Suprapubic skin (tissue), 4 donors: ENCODE measurements at regions not wholly inside any gene's neighbourhood (a gene's known extent, or its start where the extent isn't known, plus 50 kb on each side); places are given as distances from the start of the nearest gene placed in this dataset.

Experiments
- DNase-seq, 2 donors: peaks; one replicate each; pipeline ENCODE4 v3.0.0-alpha.2; 2019; ENCODE audit warnings: low spot score in 2 of 2
- H3K27ac ChIP-seq: fragments of 200-600 bp; sonication (generic); one replicate; pipeline ENCODE4 v1.5.1; 2019
- H3K27me3 ChIP-seq: fragments of 200-600 bp; sonication (generic); one replicate; pipeline ENCODE4 v1.5.1; 2019
- H3K36me3 ChIP-seq: fragments of 200-600 bp; sonication (generic); one replicate; pipeline ENCODE4 v1.5.1; 2019
- H3K4me1 ChIP-seq: fragments of 200-600 bp; sonication (generic); one replicate; pipeline ENCODE4 v1.5.1; 2019
- H3K4me3 ChIP-seq: fragments of 200-600 bp; sonication (generic); one replicate; pipeline ENCODE4 v1.5.1; 2019; ENCODE audit warnings: mild to moderate bottlenecking
- H3K9me3 ChIP-seq: fragments of 200-600 bp; sonication (generic); one replicate; pipeline ENCODE4 v1.5.1; 2019
- EP300 ChIP-seq: sonication (generic); formaldehyde crosslinking; IDR thresholded peaks from one replicate; pipeline ENCODE4 v1.6.1; 2017; ENCODE audit warnings: antibody characterized with exemption
- POLR2A ChIP-seq, 2 donors: fragments of 450-650 bp; IDR thresholded peaks; one replicate each; pipeline ENCODE4 v1.6.1; 2017; ENCODE audit warnings: antibody characterized with exemption in 2 of 2, mild to moderate bottlenecking in 2 of 2, moderate library complexity in 2 of 2
- POLR2AphosphoS5 ChIP-seq, 3 donors: sonication (generic); formaldehyde crosslinking; IDR thresholded peaks; one replicate each; pipeline ENCODE4 v1.6.1; 2017; ENCODE audit warnings: antibody characterized with exemption in 3 of 3
- WGBS: methylation state at CpG from one replicate; pipeline ENCODE4 v1.1.5; 2018; 5-methylcytosine and 5-hydroxymethylcytosine counted together
- TF ChIP-seq, protein P1 (sequence below), 2 donors: fragments of 200-600 bp in 1 of 2; fragments of 450-650 bp in 1 of 2; sonication (generic) in 1 of 2; IDR thresholded peaks; one replicate each; pipeline ENCODE4 v1.5.1; 2016 to 2019; ENCODE audit warnings: antibody characterized with exemption in 2 of 2, mild to moderate bottlenecking in 1 of 2, moderate library complexity in 1 of 2

DNA sequence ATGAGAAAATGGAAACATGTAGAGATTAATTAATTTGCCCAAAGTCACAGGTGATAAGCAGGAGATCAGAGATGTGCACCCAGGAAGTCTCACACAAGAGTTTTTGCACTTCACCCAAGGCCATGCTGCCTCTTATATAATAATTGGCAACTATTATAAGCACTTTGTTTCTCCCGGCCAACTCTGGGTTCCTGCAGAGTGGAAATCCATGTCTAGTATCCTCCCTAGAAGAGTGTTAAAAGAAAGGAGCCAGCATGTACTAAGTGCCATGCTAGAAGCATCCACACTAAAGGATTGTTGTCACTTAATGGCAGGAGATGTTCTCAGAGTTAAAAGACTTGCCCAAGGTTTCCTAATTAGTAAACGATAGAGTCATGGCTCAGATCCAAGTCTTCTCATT is 470.3 kb downstream of the OMA1 start:
- no peak overlapping the region for H3K4me3 ChIP-seq
- no peak for DNase-seq
- H3K27ac ChIP-seq, result no peak overlapping the region
- H3K9me3 ChIP-seq, result no peaks in the 10 kb centered on the region
- no peaks in the 10 kb centered on the region for H3K36me3 ChIP-seq
- no peaks in the 10 kb centered on the region for H3K4me1 ChIP-seq
- no peak for TF ChIP-seq EP300
- TF ChIP-seq, protein P1, sequence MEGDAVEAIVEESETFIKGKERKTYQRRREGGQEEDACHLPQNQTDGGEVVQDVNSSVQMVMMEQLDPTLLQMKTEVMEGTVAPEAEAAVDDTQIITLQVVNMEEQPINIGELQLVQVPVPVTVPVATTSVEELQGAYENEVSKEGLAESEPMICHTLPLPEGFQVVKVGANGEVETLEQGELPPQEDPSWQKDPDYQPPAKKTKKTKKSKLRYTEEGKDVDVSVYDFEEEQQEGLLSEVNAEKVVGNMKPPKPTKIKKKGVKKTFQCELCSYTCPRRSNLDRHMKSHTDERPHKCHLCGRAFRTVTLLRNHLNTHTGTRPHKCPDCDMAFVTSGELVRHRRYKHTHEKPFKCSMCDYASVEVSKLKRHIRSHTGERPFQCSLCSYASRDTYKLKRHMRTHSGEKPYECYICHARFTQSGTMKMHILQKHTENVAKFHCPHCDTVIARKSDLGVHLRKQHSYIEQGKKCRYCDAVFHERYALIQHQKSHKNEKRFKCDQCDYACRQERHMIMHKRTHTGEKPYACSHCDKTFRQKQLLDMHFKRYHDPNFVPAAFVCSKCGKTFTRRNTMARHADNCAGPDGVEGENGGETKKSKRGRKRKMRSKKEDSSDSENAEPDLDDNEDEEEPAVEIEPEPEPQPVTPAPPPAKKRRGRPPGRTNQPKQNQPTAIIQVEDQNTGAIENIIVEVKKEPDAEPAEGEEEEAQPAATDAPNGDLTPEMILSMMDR (IDR thresholded peaks at IDR 0.05), result no peak
- no peak for TF ChIP-seq POLR2A (IDR thresholded peaks at IDR 0.05)
- TF ChIP-seq POLR2AphosphoS5 (IDR thresholded peaks at IDR 0.05), result no peak
- no peaks in the 10 kb centered on the region for H3K27me3 ChIP-seq
- 35% methylated on average over 2 of the region's 2 CpGs for WGBS

DNA sequence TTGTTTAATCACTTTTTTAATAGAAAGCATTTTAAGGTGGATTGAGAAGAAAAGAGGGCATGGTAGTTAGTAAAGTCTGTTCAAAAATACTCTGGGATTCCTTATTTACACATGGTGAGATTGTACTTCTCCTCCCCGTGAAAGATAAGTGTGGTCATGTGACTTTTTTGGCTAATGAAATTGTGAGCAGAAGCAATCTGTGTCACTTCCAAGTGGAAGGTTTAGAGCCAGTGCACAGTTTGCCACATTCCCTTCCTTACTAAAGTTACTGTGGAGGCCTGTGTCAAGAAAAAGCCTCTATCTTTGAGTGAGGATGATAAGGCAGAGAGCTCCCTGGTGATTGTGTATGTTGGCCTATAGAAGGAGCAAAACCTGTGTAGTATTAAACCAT is 471.3 kb downstream of the OMA1 start:
- Histone ChIP-seq H3K4me1 (no peaks in the 10 kb centered on the region), H3K27ac (no peak overlapping the region), H3K9me3 (no peaks in the 10 kb centered on the region), H3K4me3 (no peak overlapping the region), H3K36me3 (no peaks in the 10 kb centered on the region), H3K27me3 (no peaks in the 10 kb centered on the region)
- DNase-seq, result no peak
- TF ChIP-seq POLR2A (IDR thresholded peaks at IDR 0.05) (no peak), POLR2AphosphoS5 (IDR thresholded peaks at IDR 0.05) (no peak), EP300 (no peak)
- TF ChIP-seq, protein P1 (IDR thresholded peaks at IDR 0.05), result no peak
- WGBS, result 21% methylated on average over 1 of the region's 1 CpG

DNA sequence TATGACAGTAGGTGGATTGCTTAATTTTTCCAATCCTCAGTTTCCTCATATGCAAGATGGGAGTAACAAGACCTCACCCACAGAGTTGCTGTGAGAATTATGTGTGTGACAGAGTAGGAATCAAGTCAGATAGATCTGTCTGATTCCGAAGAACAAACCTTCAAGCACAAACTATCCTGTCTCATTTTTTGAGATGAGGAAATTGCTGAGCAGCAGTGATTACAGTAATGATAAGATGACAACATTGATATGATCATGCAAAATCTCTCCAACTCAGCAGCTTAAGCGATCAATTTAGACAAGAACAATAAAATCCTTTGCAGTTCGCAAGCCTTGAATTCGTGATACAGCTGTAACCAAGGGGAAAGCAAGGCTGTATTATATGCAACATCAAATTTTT is 474.1 kb downstream of the OMA1 start:
- H3K9me3 ChIP-seq, result no peaks in the 10 kb centered on the region
- H3K4me3 ChIP-seq, result no peak overlapping the region
- WGBS, result 65% methylated on average over 4 of the region's 4 CpGs
- TF ChIP-seq POLR2AphosphoS5 (IDR thresholded peaks at IDR 0.05), result no peak
- TF ChIP-seq EP300, result no peak
- TF ChIP-seq, protein P1 (IDR thresholded peaks at IDR 0.05), result no peak
- TF ChIP-seq POLR2A (IDR thresholded peaks at IDR 0.05), result no peak
- H3K36me3 ChIP-seq, result no peaks in the 10 kb centered on the region
- DNase-seq, result no peak
- no peak overlapping the region for H3K27ac ChIP-seq
- no peaks in the 10 kb centered on the region for H3K27me3 ChIP-seq
- no peaks in the 10 kb centered on the region for H3K4me1 ChIP-seq

DNA sequence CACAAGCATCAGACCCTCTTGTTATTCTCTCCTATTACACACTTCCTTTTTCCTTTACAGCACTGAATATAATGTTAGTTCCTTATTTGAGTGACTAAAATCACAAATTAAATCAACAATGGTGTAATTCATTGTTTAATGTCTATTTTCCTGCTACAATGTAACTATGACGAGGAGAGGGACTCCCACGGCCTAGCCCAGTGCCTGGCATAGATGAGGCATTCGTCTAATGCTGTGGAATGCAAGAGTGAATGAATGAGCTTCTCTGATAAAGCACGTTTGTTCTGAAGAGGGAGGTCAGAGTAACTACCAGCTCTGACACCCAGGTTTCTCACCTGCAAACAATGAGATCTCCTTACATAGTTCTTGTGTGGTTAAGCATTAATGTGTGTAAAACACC is 479.4 kb downstream of the OMA1 start:
- TF ChIP-seq, protein P1 (IDR thresholded peaks at IDR 0.05), result no peak
- TF ChIP-seq POLR2AphosphoS5 (IDR thresholded peaks at IDR 0.05) (no peak), EP300 (no peak), POLR2A (IDR thresholded peaks at IDR 0.05) (no peak)
- DNase-seq, result no peak
- Histone ChIP-seq H3K4me1 (no peaks in the 10 kb centered on the region), H3K36me3 (no peaks in the 10 kb centered on the region), H3K27me3 (no peaks in the 10 kb centered on the region), H3K4me3 (no peak overlapping the region), H3K9me3 (no peaks in the 10 kb centered on the region), H3K27ac (no peak overlapping the region)
- WGBS, result 72% methylated on average over 4 of the region's 4 CpGs

DNA sequence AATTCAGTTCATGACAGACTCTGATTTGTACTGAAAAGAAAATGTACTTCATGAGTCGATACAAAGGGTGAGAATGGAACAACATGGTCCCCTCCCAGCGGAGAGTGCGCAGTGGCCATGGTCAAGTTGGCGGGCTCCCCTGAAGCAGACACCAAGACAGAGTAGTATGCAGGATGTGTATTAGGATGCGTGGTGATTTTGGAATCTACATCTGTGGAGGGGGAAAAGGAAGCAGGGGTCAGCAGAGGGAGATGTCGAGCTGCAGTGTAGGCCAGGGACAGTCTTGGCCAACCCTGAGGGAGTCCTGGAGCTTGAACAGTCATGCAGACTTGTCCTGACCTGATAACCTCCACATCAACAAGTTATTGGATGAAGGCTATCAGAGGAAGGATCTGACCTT is 481.0 kb downstream of the OMA1 start:
- TF ChIP-seq EP300 (no peak), POLR2A (IDR thresholded peaks at IDR 0.05) (no peak), POLR2AphosphoS5 (IDR thresholded peaks at IDR 0.05) (no peak)
- TF ChIP-seq, protein P1 (IDR thresholded peaks at IDR 0.05), result no peak
- Histone ChIP-seq H3K4me3 (no peak overlapping the region), H3K4me1 (no peaks in the 10 kb centered on the region), H3K36me3 (no peaks in the 10 kb centered on the region), H3K27ac (no peak overlapping the region), H3K9me3 (no peaks in the 10 kb centered on the region), H3K27me3 (no peaks in the 10 kb centered on the region)
- WGBS, result 85% methylated on average over 6 of the region's 6 CpGs
- DNase-seq, result no peak
